ENCODE measurements at regions not wholly inside any gene's neighbourhood (a gene's known extent, or its start where the extent isn't known, plus 50 kb on each side); places are given as distances from the start of the nearest gene placed in this dataset.

GRCh38 chr14:30185832-30186231 is 258.2 kb upstream of the PRKD1 start:
- TF ChIP-seq CTCF (IDR thresholded peaks at IDR 0.05), result no peak
- TF ChIP-seq POLR2A (IDR thresholded peaks at IDR 0.05), result no peak
- TF ChIP-seq POLR2AphosphoS5 (IDR thresholded peaks at IDR 0.05), result no peak

All from breast epithelium (tissue), 3 donors.